HL-60 (cell line): ENCODE measurements at regions not wholly inside any gene's neighbourhood (a gene's known extent, or its start where the extent isn't known, plus 50 kb on each side); places are given as distances from the start of the nearest gene placed in this dataset.

Source experiments
- CTCF ChIP-seq: IDR thresholded peaks from one replicate; pipeline ENCODE4 v1.5.1; 2011; ENCODE audit warnings: low read length, control low read depth, inconsistent platforms; ENCODE audit not compliant: insufficient read depth
- GABPA ChIP-seq: IDR thresholded peaks from 2 replicates; pipeline ENCODE4 v1.6.1; 2012; ENCODE audit warnings: low read depth
- POLR2AphosphoS5 ChIP-seq: IDR thresholded peaks from 2 replicates; pipeline ENCODE4 v1.6.1; 2012; ENCODE audit warnings: low read depth
- SPI1 ChIP-seq: IDR thresholded peaks from 2 replicates; pipeline ENCODE4 v1.6.1; 2012; ENCODE audit warnings: low read depth, mild to moderate bottlenecking, borderline replicate concordance
- TF ChIP-seq, protein P1 (sequence below): IDR thresholded peaks from 2 replicates; pipeline ENCODE4 v1.6.1; 2012; ENCODE audit warnings: low read depth; ENCODE audit not compliant: insufficient replicate concordance

GRCh38 chr1:221903594-221903993 is 161.7 kb upstream of the DUSP10 start:
- TF ChIP-seq GABPA (no peak), CTCF (no peak), POLR2AphosphoS5 (no peak), SPI1 (no peak)
- TF ChIP-seq, protein P1, sequence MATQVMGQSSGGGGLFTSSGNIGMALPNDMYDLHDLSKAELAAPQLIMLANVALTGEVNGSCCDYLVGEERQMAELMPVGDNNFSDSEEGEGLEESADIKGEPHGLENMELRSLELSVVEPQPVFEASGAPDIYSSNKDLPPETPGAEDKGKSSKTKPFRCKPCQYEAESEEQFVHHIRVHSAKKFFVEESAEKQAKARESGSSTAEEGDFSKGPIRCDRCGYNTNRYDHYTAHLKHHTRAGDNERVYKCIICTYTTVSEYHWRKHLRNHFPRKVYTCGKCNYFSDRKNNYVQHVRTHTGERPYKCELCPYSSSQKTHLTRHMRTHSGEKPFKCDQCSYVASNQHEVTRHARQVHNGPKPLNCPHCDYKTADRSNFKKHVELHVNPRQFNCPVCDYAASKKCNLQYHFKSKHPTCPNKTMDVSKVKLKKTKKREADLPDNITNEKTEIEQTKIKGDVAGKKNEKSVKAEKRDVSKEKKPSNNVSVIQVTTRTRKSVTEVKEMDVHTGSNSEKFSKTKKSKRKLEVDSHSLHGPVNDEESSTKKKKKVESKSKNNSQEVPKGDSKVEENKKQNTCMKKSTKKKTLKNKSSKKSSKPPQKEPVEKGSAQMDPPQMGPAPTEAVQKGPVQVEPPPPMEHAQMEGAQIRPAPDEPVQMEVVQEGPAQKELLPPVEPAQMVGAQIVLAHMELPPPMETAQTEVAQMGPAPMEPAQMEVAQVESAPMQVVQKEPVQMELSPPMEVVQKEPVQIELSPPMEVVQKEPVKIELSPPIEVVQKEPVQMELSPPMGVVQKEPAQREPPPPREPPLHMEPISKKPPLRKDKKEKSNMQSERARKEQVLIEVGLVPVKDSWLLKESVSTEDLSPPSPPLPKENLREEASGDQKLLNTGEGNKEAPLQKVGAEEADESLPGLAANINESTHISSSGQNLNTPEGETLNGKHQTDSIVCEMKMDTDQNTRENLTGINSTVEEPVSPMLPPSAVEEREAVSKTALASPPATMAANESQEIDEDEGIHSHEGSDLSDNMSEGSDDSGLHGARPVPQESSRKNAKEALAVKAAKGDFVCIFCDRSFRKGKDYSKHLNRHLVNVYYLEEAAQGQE: no peak
